ENCODE measurements at regions not wholly inside any gene's neighbourhood (a gene's known extent, or its start where the extent isn't known, plus 50 kb on each side); places are given as distances from the start of the nearest gene placed in this dataset.

DNA sequence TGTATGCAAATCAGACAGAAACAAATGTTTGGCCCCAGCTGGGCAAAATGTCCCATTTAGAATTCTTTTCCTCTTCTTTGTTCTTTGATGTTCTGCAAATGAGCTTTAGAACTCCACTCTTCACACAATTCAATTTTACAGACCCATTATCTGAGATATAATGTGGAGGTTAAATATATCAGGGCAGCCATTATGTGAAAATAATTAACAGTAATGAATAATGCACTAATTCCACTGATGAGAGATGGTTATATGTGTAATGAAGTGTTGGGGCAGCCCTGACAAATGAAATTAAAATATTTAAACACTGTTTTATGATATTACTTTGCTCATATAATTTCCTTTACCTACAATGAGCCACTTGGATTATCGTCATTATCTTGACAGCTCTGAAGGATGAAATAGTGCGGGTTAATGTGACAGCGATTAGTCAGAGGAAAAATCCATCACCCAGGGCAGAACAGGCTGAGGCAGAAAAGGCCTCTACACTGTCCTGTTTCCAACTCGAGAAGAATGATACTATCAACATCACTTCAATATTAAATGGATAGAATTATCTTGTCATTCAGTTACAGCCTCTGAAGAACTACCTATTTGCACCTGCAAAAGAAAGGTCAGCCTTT lies 321.1 kb downstream of the RBM26 start:
- DNase-seq (ENCODE audit: low spot score): no peak

DNA sequence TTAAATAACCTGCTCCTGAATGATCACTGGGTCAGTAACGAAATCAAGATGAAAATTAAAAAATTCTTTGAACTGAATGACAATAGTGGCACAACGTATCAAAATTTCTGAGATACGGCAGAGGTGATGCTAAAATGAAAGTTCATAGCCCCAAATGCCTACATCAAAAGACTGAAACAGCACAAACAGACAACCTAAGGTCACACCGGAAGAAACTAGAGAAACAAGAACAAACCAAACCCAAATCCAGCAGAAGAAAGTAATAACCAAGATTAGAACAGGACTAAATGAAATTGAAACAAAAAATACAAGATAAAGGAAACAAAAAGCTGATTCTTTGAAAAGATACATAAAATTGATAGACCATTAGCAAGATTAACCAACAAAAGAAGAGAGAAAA lies 324.1 kb downstream of the RBM26 start:
- no peak for DNase-seq (ENCODE audit: low spot score)

DNA sequence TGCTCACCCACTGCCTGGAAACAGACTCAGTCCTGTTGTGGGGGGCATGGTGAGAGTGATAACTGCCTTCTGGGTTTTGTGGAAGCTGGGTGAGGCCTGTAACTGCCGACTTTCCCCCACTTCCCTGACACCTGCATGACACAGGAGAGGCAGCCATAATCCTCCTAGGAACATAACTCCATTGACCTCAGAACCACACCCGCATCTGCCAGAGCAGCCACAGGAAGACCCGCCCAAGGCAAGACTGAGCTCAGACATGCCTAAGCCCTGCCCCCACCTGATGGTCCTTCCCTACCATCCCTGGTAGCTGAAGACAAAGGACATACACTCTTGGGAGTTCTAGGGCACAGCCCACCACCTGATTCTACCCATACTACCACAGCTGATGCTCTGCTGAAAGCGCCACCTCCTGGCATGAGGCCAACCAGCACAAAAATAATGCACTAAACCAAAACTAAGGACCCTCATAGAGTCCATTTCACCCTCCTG lies 326.7 kb downstream of the RBM26 start:
- DNase-seq (ENCODE audit: low spot score): no peak

DNA sequence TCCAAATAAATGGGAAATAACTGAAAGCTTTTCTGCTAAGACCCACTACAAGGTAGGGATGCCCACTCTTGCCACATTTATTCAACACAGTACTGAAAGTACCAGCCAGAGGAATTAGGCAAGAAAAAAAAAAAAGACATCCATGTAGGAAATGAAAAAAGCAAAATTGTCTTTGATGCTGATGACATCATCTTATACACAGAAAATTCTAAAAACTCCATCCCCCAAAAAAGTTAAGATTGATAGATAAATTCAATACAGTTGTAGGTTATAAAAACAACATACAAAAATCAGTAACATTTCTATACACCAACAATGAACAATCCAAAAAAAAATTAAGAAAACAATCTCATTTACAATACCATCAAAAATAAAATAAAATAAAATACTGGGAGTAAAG lies 330.4 kb downstream of the RBM26 start:
- DNase-seq (ENCODE audit: low spot score): no peak

DNA sequence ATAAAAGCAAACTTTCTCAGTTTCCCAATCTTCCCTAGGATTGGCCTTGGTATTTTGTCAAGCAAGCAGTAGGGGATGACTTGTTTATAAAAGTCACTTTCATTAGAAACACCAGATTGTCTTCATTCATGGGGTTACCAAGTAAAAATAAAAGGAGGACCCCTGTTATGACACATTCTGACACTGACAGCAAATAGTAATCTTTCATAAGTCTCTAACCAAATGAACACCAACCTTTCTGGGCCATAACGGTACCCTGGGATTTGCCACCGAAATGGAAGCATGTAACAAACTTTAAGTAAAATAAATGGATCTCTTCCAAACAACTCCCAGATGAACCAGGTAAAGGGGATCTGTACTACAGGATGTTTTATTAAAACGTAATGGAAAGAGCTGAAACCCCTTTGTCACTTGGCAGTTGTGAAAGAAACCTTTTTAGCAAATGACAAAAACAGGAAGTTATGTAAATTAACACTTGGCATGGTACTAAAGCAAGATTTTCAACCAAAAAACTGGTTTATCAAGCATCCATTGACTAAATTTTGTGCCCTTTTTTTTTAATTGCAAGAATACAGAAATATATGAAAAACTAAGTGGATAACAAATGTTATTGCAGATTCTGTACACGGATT lies 335.6 kb downstream of the RBM26 start:
- no peak for DNase-seq (ENCODE audit: low spot score)

DNA sequence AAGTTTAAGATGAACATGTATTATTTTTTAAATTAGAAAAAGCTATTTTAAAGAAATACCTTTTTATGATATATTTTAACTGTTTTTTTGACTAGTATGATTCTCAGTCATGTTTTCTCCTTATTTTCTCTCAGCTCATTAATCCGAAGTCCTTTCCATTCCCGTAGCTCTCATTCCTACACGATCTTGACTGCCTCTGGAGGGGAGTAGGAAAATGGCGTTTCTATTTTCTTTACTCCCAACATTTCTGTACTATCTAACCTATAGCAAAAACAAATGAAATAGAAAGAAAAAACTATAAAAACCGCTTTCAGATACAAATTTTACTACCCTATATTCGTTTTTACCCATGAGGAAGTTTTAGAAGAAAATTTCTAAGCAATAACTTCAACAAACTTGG lies 343.8 kb downstream of the RBM26 start:
- DNase-seq (ENCODE audit: low spot score): no peak

DNA sequence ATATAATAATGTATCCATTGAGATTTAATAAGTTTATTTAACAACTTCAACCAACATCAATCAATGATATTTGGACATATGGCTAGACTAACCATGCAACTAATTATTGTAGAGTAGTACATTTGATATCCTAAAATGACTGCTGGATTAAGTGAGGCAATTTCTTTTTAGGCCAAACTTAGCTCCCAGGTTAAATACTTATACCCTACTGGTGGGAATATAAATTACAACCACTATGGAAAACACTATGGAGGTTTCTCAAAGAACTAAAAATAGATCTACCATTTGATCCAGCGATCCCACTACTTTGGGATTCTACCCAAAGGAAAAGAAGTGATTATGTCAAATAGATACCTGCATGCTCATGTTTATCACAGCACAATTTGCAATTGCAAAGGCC lies 345.8 kb downstream of the RBM26 start:
- no peak for DNase-seq (ENCODE audit: low spot score)

DNA sequence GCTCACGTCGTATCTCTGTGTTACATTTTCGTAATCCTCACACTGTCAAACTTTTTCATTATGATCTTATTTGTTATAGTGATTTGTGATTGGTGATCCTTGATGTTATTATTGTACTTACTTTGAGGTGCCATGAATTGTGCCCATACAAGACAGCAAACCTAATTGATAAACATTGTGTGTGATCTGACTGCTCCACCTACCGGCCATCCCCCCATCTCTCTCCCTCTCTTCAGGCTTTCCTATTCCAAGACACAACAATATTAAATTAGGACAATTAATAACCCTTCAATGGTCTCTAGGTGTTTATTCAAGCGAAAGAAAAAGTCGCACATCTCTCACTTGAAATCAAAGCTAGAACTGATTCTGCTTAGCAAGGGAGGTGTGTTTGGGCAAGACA lies 349.3 kb downstream of the RBM26 start:
- no peak for DNase-seq (ENCODE audit: low spot score)

DNA sequence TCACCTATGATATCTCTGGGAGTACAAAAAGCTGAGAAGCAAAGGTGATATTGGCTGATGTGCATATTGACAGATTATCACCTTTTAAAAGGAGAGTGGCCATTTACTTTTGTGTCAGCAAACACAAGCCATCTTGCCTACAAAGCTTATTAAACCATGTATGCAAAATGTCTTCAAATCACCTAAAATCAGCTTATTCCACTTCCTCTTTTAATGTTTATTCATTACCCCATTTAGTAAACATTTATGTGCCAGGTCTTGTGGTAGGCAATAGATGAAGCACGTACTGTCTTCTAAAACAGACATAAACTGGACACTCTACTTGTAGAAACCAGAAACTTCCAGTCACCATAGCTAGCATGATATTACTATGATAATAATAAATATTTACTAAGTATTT lies 354.6 kb downstream of the RBM26 start:
- DNase-seq (ENCODE audit: low spot score): no peak

DNA sequence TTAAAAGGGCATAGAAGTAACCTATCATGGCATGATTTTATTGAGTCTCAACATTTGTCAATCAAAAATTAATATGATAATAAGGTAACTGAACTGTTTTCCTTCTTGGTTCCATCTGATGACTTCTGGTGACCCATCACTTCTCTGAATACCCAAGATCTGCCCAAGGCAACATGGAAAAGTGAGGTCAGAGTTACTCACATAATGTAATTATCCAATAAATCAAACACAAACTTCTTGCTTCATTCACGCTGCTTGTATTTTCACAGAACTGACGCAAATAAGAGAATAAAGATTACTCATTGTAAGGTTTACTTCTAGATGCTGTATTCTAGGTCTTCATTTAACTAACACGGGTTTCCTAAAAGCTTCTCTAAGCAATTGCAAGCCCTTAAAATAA lies 361.6 kb downstream of the RBM26 start:
- DNase-seq (ENCODE audit: low spot score): no peak

DNA sequence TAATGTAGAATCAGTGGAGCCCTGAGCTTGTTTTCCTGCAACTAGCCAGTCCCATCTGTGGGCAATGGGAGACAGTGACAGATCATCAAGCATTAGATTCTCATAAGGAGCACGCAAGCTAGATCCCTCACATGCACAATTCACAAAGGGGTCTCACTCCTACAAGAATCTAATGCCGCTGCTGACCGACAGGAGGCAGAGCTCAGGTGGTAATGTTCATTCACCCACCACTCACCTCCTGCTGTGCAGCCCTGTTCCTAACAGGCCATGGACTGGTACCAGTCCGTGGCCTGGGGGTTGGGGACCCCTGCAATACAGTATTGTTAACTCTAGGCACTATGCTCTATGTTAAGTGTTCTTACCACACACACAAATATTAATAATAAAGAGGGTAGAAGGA lies 362.8 kb downstream of the RBM26 start:
- DNase-seq (ENCODE audit: low spot score): no peak

DNA sequence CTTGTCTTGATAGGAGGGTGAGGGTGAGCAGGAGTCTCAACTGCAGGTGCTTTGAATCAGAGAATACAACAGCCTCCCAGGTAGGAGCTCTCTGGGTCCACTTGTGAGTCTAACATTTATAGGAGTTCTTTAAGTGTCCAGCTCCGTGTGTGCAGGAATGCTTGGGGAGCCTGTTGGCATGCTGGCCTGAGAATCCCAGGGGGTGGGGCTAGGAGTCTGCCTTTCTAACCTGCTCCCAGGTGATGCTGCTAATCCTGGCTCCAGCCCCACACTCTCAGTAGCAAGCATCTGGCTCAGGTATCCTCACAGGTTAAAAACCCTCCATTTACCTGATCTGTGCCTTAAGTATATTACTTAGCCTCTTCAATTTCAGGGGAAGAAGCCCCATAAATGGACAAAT lies 368.9 kb downstream of the RBM26 start:
- no peak for DNase-seq (ENCODE audit: low spot score)

DNA sequence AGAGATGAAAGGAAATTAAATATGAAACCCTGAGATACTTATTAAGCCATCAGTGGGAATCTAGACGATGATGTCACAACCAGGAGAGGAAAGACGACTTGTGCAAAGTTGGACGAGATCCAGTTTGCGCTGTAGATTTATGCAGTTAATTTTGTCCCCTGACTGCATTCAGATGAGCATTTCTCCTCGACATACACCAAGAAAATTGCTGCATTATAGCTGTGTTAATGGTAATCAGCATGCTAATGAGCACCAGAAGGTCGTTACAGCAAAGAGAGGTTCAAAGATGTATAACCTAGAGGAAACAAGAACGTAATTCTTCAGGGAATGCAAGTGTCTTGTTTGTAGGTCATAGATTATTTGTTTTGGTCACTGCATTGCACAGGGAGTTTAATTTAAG lies 371.7 kb downstream of the RBM26 start:
- DNase-seq (ENCODE audit: low spot score): no peak

DNA sequence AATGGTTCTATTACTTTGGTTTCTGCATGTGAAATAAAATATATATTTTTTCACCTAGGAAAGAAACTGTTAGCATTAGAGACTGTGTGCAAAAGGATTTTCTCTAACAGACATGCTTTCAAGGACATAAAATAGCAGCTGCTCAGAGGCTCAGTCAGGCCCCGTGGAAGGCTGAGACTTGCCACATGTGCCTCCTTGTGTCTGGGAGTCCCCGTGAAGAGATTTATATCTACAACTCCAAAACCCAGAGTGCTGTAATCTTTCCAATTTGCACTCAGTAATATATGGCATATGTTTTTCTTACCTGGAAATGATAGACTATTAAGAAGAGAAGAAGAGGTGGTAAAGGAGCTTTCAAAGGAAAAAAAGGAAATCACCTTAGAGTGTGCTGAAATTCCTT lies 371.6 kb upstream of the OBI1 start:
- no peak for DNase-seq (ENCODE audit: low spot score)

DNA sequence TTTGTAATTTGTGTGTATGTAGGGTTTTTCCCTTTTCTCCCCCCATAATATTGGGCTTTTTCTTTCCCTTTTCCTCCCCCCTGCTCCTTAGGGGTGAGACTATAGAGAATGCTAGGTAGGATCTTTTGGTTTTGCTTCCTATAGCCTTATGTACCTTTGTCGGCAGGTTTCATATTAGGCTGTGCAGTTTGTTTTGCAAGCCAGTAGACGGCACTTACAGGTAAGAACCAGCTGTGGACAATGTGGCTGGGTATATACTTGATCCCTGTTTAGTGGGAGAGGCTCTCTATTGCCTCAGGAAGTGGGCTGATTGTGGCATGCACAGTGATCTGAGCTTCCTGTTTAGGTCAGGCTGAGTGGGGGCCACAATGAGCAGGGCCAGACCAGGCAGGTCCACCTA lies 359.2 kb upstream of the OBI1 start:
- DNase-seq (ENCODE audit: low spot score): no peak

DNA sequence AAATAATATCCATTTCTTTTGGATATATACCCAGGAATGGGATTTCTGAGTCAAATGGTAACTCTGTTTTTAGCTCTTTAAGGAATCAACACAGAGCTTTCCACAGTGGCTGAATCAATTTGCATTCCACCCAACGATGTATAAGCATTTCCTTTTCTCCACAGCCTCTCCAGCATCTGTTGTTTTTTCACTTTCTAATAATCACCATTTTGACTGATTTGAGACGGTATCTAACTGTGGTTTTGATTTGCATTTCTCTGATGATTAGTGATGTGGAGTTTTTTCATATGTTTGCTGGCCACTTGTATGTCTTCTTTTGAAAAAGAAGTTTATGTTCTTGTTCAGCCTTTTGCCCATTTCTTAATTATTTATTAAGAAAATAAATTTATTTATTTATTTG lies 352.2 kb upstream of the OBI1 start:
- no peak for DNase-seq (ENCODE audit: low spot score)

DNA sequence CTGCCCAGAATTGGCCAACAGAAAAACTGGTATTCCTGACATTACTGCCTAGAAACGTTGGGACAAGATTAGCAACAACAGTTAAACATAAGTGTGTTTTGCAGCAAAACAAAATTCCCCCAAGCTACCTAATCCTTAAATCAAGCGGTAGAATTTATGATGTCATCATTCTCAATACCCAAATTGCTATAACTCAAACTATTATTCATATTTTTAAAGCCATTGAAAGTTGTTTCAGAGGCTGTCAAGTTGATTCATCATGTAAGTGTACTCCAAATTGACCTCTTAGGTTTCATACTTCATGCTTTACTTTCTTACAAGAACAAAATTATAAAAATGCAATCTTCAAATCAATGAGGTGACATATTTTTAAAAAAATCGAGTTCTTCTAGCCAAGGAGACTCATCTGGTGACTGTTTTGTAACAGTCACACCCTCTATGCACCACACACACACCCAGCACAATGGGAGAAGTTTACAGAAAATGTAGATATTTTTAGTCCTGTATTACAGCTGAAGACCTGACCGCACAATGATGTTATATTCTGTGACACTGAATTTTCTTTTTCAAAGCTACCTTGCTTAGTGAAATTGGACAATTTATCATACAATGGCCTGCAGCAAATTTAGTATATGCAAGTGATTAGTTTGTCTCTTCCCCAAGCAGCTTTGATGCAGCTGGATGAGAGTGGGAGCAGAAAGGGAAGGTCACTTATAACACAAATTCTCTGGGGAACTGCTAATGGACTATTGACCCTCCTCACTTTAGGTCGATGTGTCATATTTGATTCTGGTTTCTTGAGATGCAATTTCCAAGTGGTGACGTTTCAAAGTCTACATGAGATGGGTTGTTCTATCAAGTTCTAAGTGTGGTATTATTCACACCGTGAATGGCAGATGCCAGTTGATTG lies 345.3 kb upstream of the OBI1 start:
- no peak for DNase-seq (ENCODE audit: low spot score)

DNA sequence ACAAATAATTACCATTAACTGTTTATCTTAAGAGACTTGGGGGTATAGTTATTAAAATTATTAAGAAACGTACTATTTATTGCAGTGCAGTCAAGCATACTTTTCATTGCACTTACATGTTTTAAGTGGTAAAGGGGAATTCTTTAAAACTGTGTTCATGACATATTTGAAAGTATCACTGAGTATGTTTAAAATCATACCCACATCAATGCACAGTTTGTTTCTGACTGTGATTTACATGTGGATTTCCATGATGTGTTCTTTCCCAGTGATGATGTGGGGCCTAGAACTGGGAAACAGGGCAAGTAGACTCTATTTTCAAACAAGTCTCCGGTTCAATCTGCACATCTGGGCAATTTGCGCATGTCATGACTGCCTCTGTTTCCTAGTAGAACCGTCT lies 340.5 kb upstream of the OBI1 start:
- DNase-seq (ENCODE audit: low spot score): no peak

DNA sequence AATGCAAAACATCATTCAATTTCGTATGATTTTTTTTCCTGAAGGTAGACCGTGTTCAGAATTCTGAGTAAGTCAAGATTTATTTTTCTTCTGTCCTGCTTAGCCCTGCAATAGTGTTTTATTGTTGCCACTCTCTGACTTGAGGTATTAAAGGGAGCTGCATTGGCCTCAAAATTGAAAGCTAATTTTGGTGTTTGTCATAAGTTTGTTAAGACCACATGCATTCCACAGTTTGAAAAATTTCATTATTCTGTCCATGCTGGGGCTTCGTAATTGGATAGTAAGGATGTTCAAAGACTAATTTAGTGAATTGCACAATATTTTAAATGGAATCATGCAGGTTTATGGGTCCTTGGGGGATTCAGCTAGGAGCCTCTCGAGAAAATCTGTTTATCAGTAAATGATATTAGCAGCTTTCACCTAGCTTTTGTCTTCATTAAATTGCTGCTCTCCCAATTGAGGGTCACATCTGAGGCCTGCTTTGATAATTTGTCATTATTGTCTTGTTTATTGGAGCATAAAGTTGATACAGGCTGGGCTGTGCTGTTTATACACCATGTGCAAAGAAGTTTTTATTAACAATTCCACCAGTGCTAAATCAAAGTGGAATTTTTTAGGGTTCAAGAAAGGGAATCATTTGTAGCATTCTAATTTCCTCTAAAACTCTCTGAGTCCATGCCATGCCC lies 339.8 kb upstream of the OBI1 start:
- no peak for DNase-seq (ENCODE audit: low spot score)

DNA sequence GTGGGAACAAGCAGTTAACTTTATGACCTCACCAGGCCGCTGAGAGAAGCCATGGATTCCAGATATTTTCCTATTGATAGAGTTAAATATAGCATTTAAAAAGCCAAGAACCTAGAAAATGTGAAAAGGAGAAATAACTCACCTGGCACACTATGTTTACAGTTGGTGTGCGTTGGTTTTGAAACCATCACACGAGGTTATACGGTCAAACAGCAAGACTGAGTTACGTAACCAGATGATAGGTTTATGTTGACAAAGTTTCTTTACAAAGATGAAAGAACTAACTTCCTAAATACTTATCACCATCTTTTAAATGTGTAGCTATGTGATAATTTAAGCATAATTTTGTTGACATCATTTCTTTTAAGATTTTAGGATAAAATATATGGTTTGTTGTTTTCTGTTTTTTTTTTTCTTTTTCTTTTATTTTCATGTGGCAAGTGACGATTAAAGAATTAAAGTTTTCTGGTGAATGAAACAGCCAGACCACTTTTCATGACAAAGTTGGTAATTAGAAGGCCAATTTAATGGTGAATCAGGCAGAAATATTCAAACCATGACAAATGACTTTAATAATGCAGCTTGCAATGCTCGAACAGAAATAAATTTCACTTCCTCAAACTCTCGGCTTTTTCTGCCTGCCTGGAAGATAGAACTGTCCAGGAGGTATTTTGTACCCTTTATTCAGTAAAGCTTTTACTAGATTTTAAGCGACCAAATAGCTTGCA lies 339.1 kb upstream of the OBI1 start:
- no peak for DNase-seq (ENCODE audit: low spot score)

DNA sequence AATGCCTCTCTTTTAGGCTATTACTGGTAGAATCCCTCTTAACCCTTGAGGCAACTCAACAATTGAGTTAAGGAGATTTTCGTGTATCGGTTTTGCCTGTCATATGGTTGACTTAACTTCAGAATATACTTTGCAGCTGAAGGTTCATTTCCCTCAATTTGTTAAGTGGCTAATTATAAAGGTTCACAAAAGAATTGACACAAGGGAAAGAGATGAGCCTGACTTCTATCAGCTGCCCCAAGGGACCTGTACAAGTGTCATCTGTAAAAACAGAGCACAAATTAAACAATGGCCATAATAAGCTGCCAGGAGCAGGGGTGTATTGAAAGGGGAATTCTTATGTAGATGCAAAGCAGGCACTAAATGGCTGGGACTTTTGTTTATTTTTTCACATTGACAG lies 334.8 kb upstream of the OBI1 start:
- DNase-seq (ENCODE audit: low spot score): no peak

DNA sequence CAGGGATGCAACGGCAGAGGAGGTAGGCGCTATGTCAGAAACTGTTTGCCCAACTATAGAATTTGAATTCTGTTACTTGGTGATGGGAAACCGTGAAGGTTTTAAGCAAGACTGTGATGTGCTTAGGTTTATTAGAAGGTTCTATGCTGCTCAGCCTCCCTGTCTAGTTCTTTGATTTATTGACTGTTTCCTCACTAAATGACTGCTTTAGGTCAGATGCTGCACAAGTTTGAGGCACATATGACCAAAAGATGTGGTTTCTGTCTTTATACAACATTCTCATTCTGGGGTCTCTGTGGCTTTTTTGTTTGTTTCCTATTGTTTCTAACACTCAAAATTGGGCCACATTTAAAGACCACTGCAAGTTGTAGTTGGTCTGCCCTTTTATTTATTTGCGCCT lies 323.0 kb upstream of the OBI1 start:
- DNase-seq (ENCODE audit: low spot score): no peak

Measured in CD4-positive, alpha-beta T cell treated with Interleukin-6 at 100 ng/mL for 8 hours (primary cell).